SK-N-SH (cell line): ENCODE measurements at regions not wholly inside any gene's neighbourhood (a gene's known extent, or its start where the extent isn't known, plus 50 kb on each side); places are given as distances from the start of the nearest gene placed in this dataset.

ENCODE experiments used
- CTCF ChIA-PET: fragments of 300-600, 350-600 bp; formaldehyde crosslinking; extraction: SDS; loops from one replicate; lab custom pipeline; 2021; lab: Yijun Ruan, JAX
- POLR2A ChIA-PET: fragments of 350-600 bp; sonication (Branson Sonifier 250); formaldehyde crosslinking; extraction: SDS; loops from one replicate; lab custom pipeline; 2020; ENCODE audit warnings: antibody characterized with exemption, inconsistent platforms; lab: Yijun Ruan, JAX
- DNase-seq: peaks from one replicate; pipeline ENCODE4 v3.0.0; 2012
- H2AFZ ChIP-seq: fragments of 200-600 bp; sonication (generic); 2 replicates; pipeline ENCODE4 v1.8.1; 2016; ENCODE audit warnings: antibody characterized with exemption, mild to moderate bottlenecking, low read depth
- H3F3A ChIP-seq: fragments of 200-600 bp; sonication (generic); replicated peaks from 2 replicates; pipeline ENCODE3; 2016; ENCODE audit warnings: antibody characterized with exemption, mild to moderate bottlenecking; ENCODE audit not compliant: insufficient read depth
- H3K27ac ChIP-seq, 2 experiments: fragments of 200-500 bp in 1 of 2; fragments of 200-600 bp in 1 of 2; sonication (Bioruptor generic) in 1 of 2; sonication (generic), shearing (Covaris generic) in 1 of 2; 2 replicates each; pipeline versions ENCODE4 v1.5.1 to v1.6.1; 2014 to 2016; ENCODE audit warnings: low read depth in 2 of 2, inconsistent platforms in 1 of 2, low read length in 1 of 2, mild to moderate bottlenecking in 1 of 2, mixed read lengths in 1 of 2
- H3K27me3 ChIP-seq: fragments of 200-600 bp; sonication (generic), shearing (Covaris generic); 2 replicates; pipeline ENCODE4 v1.6.1; 2016; ENCODE audit warnings: mixed run types; ENCODE audit not compliant: insufficient read depth
- H3K36me3 ChIP-seq, 2 experiments: fragments of 200-500 bp in 1 of 2; fragments of 200-600 bp in 1 of 2; sonication (Bioruptor generic) in 1 of 2; sonication (generic) in 1 of 2; replicated peaks in 1 of 2; 2 replicates each; pipeline versions ENCODE3 to v1.5.1; 2014 to 2016; ENCODE audit warnings: low read length in 1 of 2, mild to moderate bottlenecking in 1 of 2; ENCODE audit not compliant: insufficient read depth in 2 of 2, control insufficient read depth in 1 of 2
- H3K4me1 ChIP-seq, 2 experiments: fragments of 200-500 bp in 1 of 2; fragments of 200-600 bp in 1 of 2; sonication (Bioruptor generic) in 1 of 2; sonication (generic), shearing (Covaris generic) in 1 of 2; 2 replicates each; pipeline versions ENCODE4 v1.5.1 to v1.6.1; 2014 to 2016; ENCODE audit warnings: low read depth in 1 of 2, low read length in 1 of 2, mixed run types in 1 of 2; ENCODE audit not compliant: insufficient read depth in 2 of 2, control insufficient read depth in 1 of 2
- H3K4me2 ChIP-seq: fragments of 200-600 bp; sonication (generic), shearing (Covaris generic); 2 replicates; pipeline ENCODE4 v1.6.1; 2017; ENCODE audit warnings: mixed run types
- H3K4me3 ChIP-seq, 2 experiments: fragments of 200-500 bp in 1 of 2; fragments of 200-600 bp in 1 of 2; sonication (Bioruptor generic) in 1 of 2; sonication (generic), shearing (Covaris generic) in 1 of 2; 2 replicates each; pipeline versions ENCODE4 v1.5.1 to v1.8.1; 2014 to 2016; ENCODE audit warnings: low read depth in 2 of 2, inconsistent platforms in 1 of 2, low read length in 1 of 2, mild to moderate bottlenecking in 1 of 2, mixed read lengths in 1 of 2, moderate library complexity in 1 of 2
- H3K79me2 ChIP-seq: fragments of 200-600 bp; sonication (generic); 2 replicates; pipeline ENCODE4 v1.8.1; 2017; ENCODE audit warnings: mild to moderate bottlenecking; ENCODE audit not compliant: insufficient read depth
- H3K9ac ChIP-seq: fragments of 200-600 bp; sonication (generic); 2 replicates; pipeline ENCODE4 v1.6.1; 2017; ENCODE audit warnings: mixed run types
- H3K9me2 ChIP-seq: fragments of 200-600 bp; sonication (generic); 2 replicates; pipeline ENCODE4 v1.6.1; 2017; ENCODE audit warnings: mixed run types
- H3K9me3 ChIP-seq: fragments of 200-600 bp; sonication (generic); 2 replicates; pipeline ENCODE4 v1.6.1; 2017; ENCODE audit warnings: mixed run types, mild to moderate bottlenecking, moderate library complexity
- H4K20me1 ChIP-seq: fragments of 200-600 bp; sonication (generic); 2 replicates; pipeline ENCODE4 v1.6.1; 2017; ENCODE audit warnings: mild to moderate bottlenecking, mixed run types; ENCODE audit not compliant: insufficient read depth
- CTCF ChIP-seq: fragments of 200-600 bp; sonication (generic); IDR thresholded peaks from 2 replicates; pipeline ENCODE4 v1.6.1; 2017; ENCODE audit warnings: antibody characterized with exemption, mild to moderate bottlenecking, moderate library complexity
- FOXM1 ChIP-seq: IDR thresholded peaks from 2 replicates; pipeline ENCODE4 v1.4.0; 2012; ENCODE audit warnings: low read depth, mild to moderate bottlenecking
- GATA2 ChIP-seq: sonication (generic); formaldehyde crosslinking; IDR thresholded peaks from 2 replicates; pipeline ENCODE4 v1.5.0; 2020; ENCODE audit warnings: mild to moderate bottlenecking, missing genetic modification reagents
- RAD21 ChIP-seq: IDR thresholded peaks from 2 replicates; pipeline ENCODE4 v1.6.1; 2012; ENCODE audit warnings: mild to moderate bottlenecking, low read length
- REST ChIP-seq: IDR thresholded peaks from 2 replicates; pipeline ENCODE4 v1.6.1; 2012; ENCODE audit warnings: mild to moderate bottlenecking, low read depth, low read length, moderate library complexity
- SMC3 ChIP-seq: IDR thresholded peaks from 2 replicates; pipeline ENCODE4 v1.6.1; 2012; ENCODE audit warnings: low read depth, low read length, improper control_type of control experiment
- TAF1 ChIP-seq: IDR thresholded peaks from 2 replicates; pipeline ENCODE4 v1.6.1; 2012; ENCODE audit warnings: low read depth, mild to moderate bottlenecking, low read length, moderate library complexity, borderline replicate concordance
- USF2 ChIP-seq: fragments of 150-350 bp; IDR thresholded peaks from 2 replicates; pipeline ENCODE4 v1.6.1; 2017; ENCODE audit warnings: antibody characterized with exemption, low read length, low read depth, borderline replicate concordance
- YY1 ChIP-seq: IDR thresholded peaks from 2 replicates; pipeline ENCODE4 v1.4.0; 2012; ENCODE audit warnings: low read depth, mild to moderate bottlenecking
- WGBS: methylation state at CpG from one replicate; pipeline ENCODE4 v1.1.6; 2017; ENCODE audit warnings: low lambda C conversion rate; 5-methylcytosine and 5-hydroxymethylcytosine counted together

- peaks cover 8% of the 10 kb centered on the region for H3F3A ChIP-seq
- H3K4me3 ChIP-seq = peak overlapping the region in 1 of 2 experiments; percentile 39; a peak in 1 of 4 replicates
- H3K36me3 ChIP-seq = no peaks in the 10 kb centered on the region
- H3K9me2 ChIP-seq = no peaks in the 10 kb centered on the region
- peak overlapping the region in 1 of 2 experiments; percentile 88; a peak in 2 of 4 replicates for H3K27ac ChIP-seq
- TF ChIP-seq REST = no peak
- TF ChIP-seq TAF1 = no peak
- TF ChIP-seq USF2 = no peak
- no peak for TF ChIP-seq YY1
- 11% methylated on average over 7 of the region's 10 CpGs for WGBS
- H4K20me1 ChIP-seq = no peaks in the 10 kb centered on the region
- no peak for DNase-seq
- ChIA-PET POLR2A (no interaction called here), CTCF (no interaction called here)
- H3K4me2 ChIP-seq = peak overlapping the region; percentile 68
- H3K27me3 ChIP-seq = no peaks in the 10 kb centered on the region
- H3K9ac ChIP-seq = peak overlapping the region; percentile 18; the same call in 1 of the 2 replicates
- peaks cover 0 to 6% of the 10 kb centered on the region in 2 experiments; a peak in 1 of 4 replicates for H3K4me1 ChIP-seq
- no peaks in the 10 kb centered on the region for H3K79me2 ChIP-seq
- no peaks in the 10 kb centered on the region for H3K9me3 ChIP-seq
- H2AFZ ChIP-seq = peak overlapping the region; percentile 33; the same call in 1 of the 2 replicates
Observed at GRCh38 chr10:44569193-44570091, 184.5 kb upstream of the CXCL12 start.

- Histone ChIP-seq H3K4me3 (no peak overlapping the region), H4K20me1 (no peaks in the 10 kb centered on the region), H3K9me2 (no peaks in the 10 kb centered on the region), H3K27me3 (no peaks in the 10 kb centered on the region), H3K4me2 (no peak overlapping the region), H2AFZ (no peak overlapping the region), H3K36me3 (no peaks in the 10 kb centered on the region), H3F3A (peaks cover 8% of the 10 kb centered on the region), H3K79me2 (no peaks in the 10 kb centered on the region), H3K9me3 (no peaks in the 10 kb centered on the region), H3K4me1 (peaks cover 0 to 6% of the 10 kb centered on the region in 2 experiments; a peak in 1 of 4 replicates), H3K27ac (no peak overlapping the region), H3K9ac (no peak overlapping the region)
- no peak for DNase-seq
- ChIA-PET POLR2A (no interaction called here), CTCF (no interaction called here)
- no peak for TF ChIP-seq FOXM1
- TF ChIP-seq GATA2 (CRISPR knock-in tag) = no peak
- TF ChIP-seq SMC3 = no peak
- no peak for TF ChIP-seq RAD21
- no peak for TF ChIP-seq YY1
- no peak for TF ChIP-seq CTCF
- WGBS = 25% methylated on average over 6 of the region's 6 CpGs
Observed at GRCh38 chr10:44571701-44572100, 186.8 kb upstream of the CXCL12 start.
